ENCODE measurements at regions not wholly inside any gene's neighbourhood (a gene's known extent, or its start where the extent isn't known, plus 50 kb on each side); places are given as distances from the start of the nearest gene placed in this dataset.

- Histone ChIP-seq H3K4me3 (no peak overlapping the region), H3K9me3 (no peaks in the 10 kb centered on the region), H3K27ac (no peak overlapping the region), H3K4me1 (no peaks in the 10 kb centered on the region), H3K4me2 (no peak overlapping the region)
- DNase-seq (ENCODE audit: low read depth in 1 of 2, low spot score in 1 of 2), result no peak
- POLR2A ChIA-PET, result no interaction called here
- CTCF ChIA-PET, result no interaction called here
- no peak for FAIRE-seq
- TF ChIP-seq MAX (IDR thresholded peaks at IDR 0.05), result no peak
- no peak for TF ChIP-seq EHMT2 (IDR thresholded peaks at IDR 0.05; ENCODE audit: low read depth)
- TF ChIP-seq PHF8 (IDR thresholded peaks at IDR 0.05; ENCODE audit: borderline replicate concordance, low read depth), result no peak
- no peak for TF ChIP-seq GATA3 (IDR thresholded peaks at IDR 0.05; ENCODE audit: borderline replicate concordance)
- 82% methylated on average over 3 of the region's 3 CpGs for whole genome bisulfite sequencing (ENCODE audit: missing lambda C conversion rate)
- ATAC-seq, result no peak
These were observed 67.5 kb upstream of the CUX1 start for GRCh38 chr7:101749891-101750290.

- POLR2A ChIA-PET, result no interaction called here
- Histone ChIP-seq H3K9me3 (no peaks in the 10 kb centered on the region), H3K27ac (no peak overlapping the region), H3K4me1 (no peaks in the 10 kb centered on the region), H3K4me3 (no peak overlapping the region), H3K4me2 (no peak overlapping the region)
- FAIRE-seq (no peak), ATAC-seq (peak; percentile 19 to 39; a peak in 3 of 6 replicates), DNase-seq (ENCODE audit: low read depth in 1 of 2, low spot score in 1 of 2) (no peak)
- WGBS (ENCODE audit: missing lambda C conversion rate), result 78% methylated on average over 9 of the region's 10 CpGs
- CTCF ChIA-PET, result interaction anchor here (0.8 to 2.6 kb wide), 6 partner anchors 10 to 284 kb away, joined by 3 to 17 read pairs (median 4); no protein-coding TSS in a partner anchor
- TF ChIP-seq BHLHE40 (IDR thresholded peaks at IDR 0.05; ENCODE audit: low read depth, low read length) (no peak), CEBPB (IDR thresholded peaks at IDR 0.05) (no peak), NR3C1 (IDR thresholded peaks at IDR 0.05) (no peak), CBX8 (IDR thresholded peaks at IDR 0.05) (no peak), HOXA7 (CRISPR knock-in tag; IDR thresholded peaks at IDR 0.05) (no peak), FOXS1 (CRISPR knock-in tag; IDR thresholded peaks at IDR 0.05) (no peak), E2F6 (IDR thresholded peaks at IDR 0.05; ENCODE audit: borderline replicate concordance, low read depth) (no peak)
These were observed 64.1 kb upstream of the CUX1 start for GRCh38 chr7:101753316-101753715.

- no peaks in the 10 kb centered on the region for H3K4me1 ChIP-seq
- TF ChIP-seq REST (IDR thresholded peaks at IDR 0.05) (peak; percentile 53; the same call in 1 of the 2 replicates), GATA3 (IDR thresholded peaks at IDR 0.05; ENCODE audit: borderline replicate concordance) (no peak), HEYL (CRISPR knock-in tag; IDR thresholded peaks at IDR 0.05) (no peak), ZFP36 (IDR thresholded peaks at IDR 0.05; ENCODE audit: borderline replicate concordance, partially characterized antibody) (no peak), RNF2 (IDR thresholded peaks at IDR 0.05; ENCODE audit: borderline replicate concordance, low read depth) (peak; percentile 57; the same call in 1 of the 2 replicates), CBX8 (IDR thresholded peaks at IDR 0.05) (peak; percentile 22; the same call in 1 of the 2 replicates), NPAS2 (CRISPR knock-in tag; IDR thresholded peaks at IDR 0.05; ENCODE audit: borderline replicate concordance) (no peak), EP300 (IDR thresholded peaks at IDR 0.05) (no peak), CHD2 (IDR thresholded peaks at IDR 0.05; ENCODE audit: low read length, partially characterized antibody) (peak; percentile 56), ELK1 (IDR thresholded peaks at IDR 0.05; ENCODE audit: low read depth, low read length) (no peak)
- peak overlapping the region; percentile 23 to 77; a peak in 5 of 6 replicates for H3K27ac ChIP-seq
- ChIA-PET CTCF (interaction anchor here (1.2 to 2.6 kb wide), 3 partner anchors 11 to 60 kb away, joined by 3 to 17 read pairs (median 3); no protein-coding TSS in a partner anchor), POLR2A (no interaction called here)
- H3K9me3 ChIP-seq, result no peaks in the 10 kb centered on the region
- peak overlapping the region; percentile 40 for H3K4me3 ChIP-seq
- WGBS (ENCODE audit: missing lambda C conversion rate), result 11% methylated on average over 22 of the region's 22 CpGs
- peak; percentile 83 to 86 for ATAC-seq
- peak; percentile 65 for FAIRE-seq
- peak; percentile 44 to 60 for DNase-seq (ENCODE audit: low read depth in 1 of 2, low spot score in 1 of 2)
- peak overlapping the region; percentile 80 for H3K4me2 ChIP-seq
These were observed 62.8 kb upstream of the CUX1 start for GRCh38 chr7:101754424-101755159.
